ENCODE measurements at regions not wholly inside any gene's neighbourhood (a gene's known extent, or its start where the extent isn't known, plus 50 kb on each side); places are given as distances from the start of the nearest gene placed in this dataset.

DNA sequence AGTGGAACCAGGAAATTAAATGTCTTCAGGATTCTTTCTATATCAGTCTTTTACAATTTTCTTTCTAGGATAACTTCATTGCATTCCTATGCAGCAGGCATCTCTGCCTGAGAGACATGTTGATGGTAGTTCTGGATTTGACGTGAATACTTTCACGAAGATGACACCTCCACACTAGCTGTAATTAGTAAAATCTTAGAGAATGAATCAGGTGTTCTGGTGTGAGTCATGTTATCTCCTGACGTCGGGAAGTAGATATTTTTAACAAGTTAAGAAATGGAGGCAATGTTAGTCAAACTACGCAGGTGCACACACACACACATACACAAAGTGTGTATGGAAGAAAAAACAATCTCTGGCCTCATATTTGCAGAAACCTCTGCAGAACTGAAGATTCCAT lies 1661.3 kb upstream of the MIR17HG start:
- Histone ChIP-seq H3K4me3 (no peak overlapping the region), H3K36me3 (no peaks in the 10 kb centered on the region), H3K9me3 (no peaks in the 10 kb centered on the region), H3K4me1 (ENCODE audit: control insufficient read depth in 1 of 2, low read depth in 2 of 2) (no peaks in the 10 kb centered on the region), H3K27me3 (replicated peaks; ENCODE audit: insufficient read depth) (no peaks in the 10 kb centered on the region), H3K27ac (no peak overlapping the region)
- ATAC-seq (ENCODE audit: insufficient number of reproducible peaks, low FRiP score, low read depth) (no peak), DNase-seq (ENCODE audit: low spot score) (no peak)
- no peak for TF ChIP-seq CTCF (IDR thresholded peaks at IDR 0.05)

GRCh38 chr13:89687066-89687465 lies 1660.4 kb upstream of the MIR17HG start:
- Histone ChIP-seq H3K4me1 (ENCODE audit: control insufficient read depth in 1 of 2, low read depth in 2 of 2) (no peaks in the 10 kb centered on the region), H3K4me3 (no peak overlapping the region), H3K9me3 (no peaks in the 10 kb centered on the region), H3K36me3 (no peaks in the 10 kb centered on the region), H3K27me3 (replicated peaks; ENCODE audit: insufficient read depth) (no peaks in the 10 kb centered on the region), H3K27ac (no peak overlapping the region)
- DNase-seq (ENCODE audit: low spot score) (no peak), ATAC-seq (ENCODE audit: insufficient number of reproducible peaks, low FRiP score, low read depth) (no peak)
- no peak for TF ChIP-seq CTCF (IDR thresholded peaks at IDR 0.05)

DNA sequence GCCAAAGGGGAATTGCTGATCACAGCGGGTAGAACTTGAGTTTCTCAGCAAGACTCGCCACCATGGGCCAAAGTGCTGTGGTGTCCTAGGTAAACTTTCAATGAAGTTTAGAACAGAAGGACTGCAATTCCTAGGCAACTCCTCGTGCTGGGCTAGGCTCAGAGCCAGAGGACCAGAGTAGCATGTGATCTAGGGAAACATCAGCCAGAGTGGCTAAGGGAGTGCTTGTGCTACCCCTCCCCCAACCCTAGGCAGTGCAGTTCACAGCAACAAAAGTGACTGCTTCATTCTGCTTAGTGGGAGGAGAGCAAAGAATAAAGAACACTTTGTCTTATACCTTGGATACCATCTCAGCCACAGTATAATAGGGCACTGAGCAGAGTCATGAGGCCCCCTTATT lies 1658.6 kb upstream of the MIR17HG start:
- no peak for TF ChIP-seq CTCF (IDR thresholded peaks at IDR 0.05)
- no peaks in the 10 kb centered on the region for H3K9me3 ChIP-seq
- DNase-seq (ENCODE audit: low spot score) (no peak), ATAC-seq (ENCODE audit: insufficient number of reproducible peaks, low FRiP score, low read depth) (no peak)
- no peak overlapping the region for H3K4me3 ChIP-seq
- H3K36me3 ChIP-seq: no peaks in the 10 kb centered on the region
- H3K4me1 ChIP-seq (ENCODE audit: control insufficient read depth in 1 of 2, low read depth in 2 of 2): no peaks in the 10 kb centered on the region
- H3K27ac ChIP-seq: no peak overlapping the region
- no peaks in the 10 kb centered on the region for H3K27me3 ChIP-seq (replicated peaks; ENCODE audit: insufficient read depth)

- Histone ChIP-seq H3K9me3 (no peaks in the 10 kb centered on the region), H3K4me3 (no peak overlapping the region), H3K4me1 (ENCODE audit: control insufficient read depth in 1 of 2, low read depth in 2 of 2) (no peaks in the 10 kb centered on the region), H3K36me3 (no peaks in the 10 kb centered on the region), H3K27me3 (replicated peaks; ENCODE audit: insufficient read depth) (no peaks in the 10 kb centered on the region), H3K27ac (no peak overlapping the region)
- DNase-seq (ENCODE audit: low spot score) (no peak), ATAC-seq (ENCODE audit: insufficient number of reproducible peaks, low FRiP score, low read depth) (no peak)
- TF ChIP-seq CTCF (IDR thresholded peaks at IDR 0.05): no peak
Measured at GRCh38 chr13:89694451-89694850, 1653.0 kb upstream of the MIR17HG start.

DNA sequence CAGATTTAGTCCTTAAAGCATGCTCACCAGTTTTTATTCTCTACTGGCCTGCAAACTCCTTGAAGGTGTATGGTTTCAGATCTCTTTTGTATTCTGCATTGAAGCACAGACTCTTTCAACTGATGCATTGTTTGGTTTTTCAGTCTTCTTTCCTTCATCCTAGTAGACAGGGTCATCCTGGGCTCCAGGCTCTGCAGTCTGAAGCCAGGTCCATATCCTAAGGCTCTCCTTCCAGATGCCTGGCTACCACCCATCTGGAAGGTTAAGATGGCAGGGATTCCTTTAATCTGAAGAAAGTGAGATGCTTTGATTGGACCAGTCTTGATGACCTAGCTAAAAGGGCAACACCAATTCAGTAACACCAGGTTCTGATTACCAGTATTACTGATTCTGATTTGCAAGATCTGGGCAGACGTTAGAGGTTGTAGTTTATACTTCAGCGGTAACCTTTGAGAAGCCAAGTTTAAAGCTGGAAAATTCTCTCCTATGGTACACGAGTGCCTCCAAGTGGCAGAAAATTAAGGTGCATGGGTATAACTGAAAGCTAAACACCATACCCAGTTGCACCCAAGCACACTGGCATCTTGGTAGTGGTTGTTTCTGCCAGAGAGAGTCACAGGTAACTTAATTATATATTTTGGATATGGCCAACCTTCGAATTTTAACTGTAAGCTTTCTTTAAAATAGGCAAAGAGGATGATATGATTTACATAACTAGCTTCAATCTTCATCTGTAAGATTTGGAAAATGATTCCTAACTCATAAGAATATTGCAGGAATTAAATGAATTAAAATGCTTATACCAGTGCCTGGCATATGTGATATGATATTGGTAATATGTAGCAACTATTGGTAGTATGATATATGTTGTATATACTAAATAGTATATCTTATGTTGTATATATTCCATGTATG lies 1651.9 kb upstream of the MIR17HG start:
- no peak for DNase-seq (ENCODE audit: low spot score)
- no peak for ATAC-seq (ENCODE audit: insufficient number of reproducible peaks, low FRiP score, low read depth)
- no peak for TF ChIP-seq CTCF (IDR thresholded peaks at IDR 0.05)
- Histone ChIP-seq H3K4me3 (no peak overlapping the region), H3K36me3 (no peaks in the 10 kb centered on the region), H3K9me3 (no peaks in the 10 kb centered on the region), H3K4me1 (ENCODE audit: control insufficient read depth in 1 of 2, low read depth in 2 of 2) (no peaks in the 10 kb centered on the region), H3K27ac (no peak overlapping the region), H3K27me3 (replicated peaks; ENCODE audit: insufficient read depth) (no peaks in the 10 kb centered on the region)

Measured in thoracic aorta (tissue), 2 donors.